NCI-H1436 treated with DMSO at 0.1 percent for 48 hours (cell line): ENCODE measurements at regions not wholly inside any gene's neighbourhood (a gene's known extent, or its start where the extent isn't known, plus 50 kb on each side); places are given as distances from the start of the nearest gene placed in this dataset.
A peak's percentile ranks its signal among the peaks of the same experiment; 100 is the strongest.
"Not testable (repeated sequence)": the region's sequence is repeated elsewhere in the genome, so short reads cannot be mapped to it uniquely, and the experiment has no call there.

Experiments used
- DNase-seq: peaks from one replicate; lab custom pipeline; 2025; lab: John Stamatoyannopoulos, UW

DNA sequence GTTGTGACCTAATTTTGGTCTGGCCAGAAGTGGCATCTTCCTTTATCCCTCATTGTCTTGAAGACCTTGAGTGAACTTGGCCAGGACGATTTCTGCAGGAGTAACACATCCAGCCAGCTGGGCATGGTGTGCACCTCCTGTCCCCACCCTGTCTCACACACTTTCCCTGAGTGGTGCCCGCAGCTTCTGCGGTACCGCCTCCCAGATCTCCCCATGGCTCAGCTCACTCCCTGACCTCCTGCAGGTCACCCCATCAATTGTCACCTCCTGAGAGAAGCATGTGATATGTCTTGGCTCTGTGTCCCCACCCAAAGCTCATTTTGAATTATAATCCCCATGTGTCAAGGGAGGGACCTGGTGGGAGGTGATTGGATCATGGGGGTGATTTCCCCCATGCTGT is 50.2 kb upstream of the TP53I11 start:
- no peak for DNase-seq

DNA sequence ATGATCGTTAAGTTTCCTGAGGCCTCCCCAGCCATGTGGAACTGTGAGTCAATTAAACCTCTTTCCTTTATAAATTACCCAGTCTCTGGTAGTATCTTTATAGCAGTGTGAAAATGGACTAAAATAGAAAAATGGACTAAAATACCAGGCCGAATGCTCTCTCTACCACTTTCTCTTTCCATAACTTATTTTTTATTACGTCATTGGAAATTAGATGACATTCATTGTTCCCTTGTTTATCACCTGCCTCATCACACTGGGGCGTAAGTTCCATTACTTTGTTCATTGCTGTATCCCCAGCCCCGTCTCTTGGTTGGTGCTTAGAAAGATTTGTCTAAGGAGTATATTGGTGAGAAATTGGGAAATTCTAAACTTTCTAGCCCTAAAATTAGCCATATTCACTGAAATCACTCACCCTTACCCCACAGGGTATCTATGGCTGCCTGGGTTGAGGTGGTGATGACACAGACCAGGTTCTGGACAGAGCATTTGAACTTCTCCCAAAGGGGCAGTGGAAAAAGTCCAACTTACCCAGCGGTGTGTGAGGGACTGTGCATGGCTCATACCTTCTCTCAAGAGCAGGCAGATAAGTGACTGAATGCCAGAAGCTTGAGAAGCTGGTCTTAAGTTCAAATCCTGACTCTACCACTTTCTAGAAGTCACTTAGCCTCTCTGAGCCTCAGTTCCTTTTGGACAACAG is 50.9 kb upstream of the TP53I11 start:
- DNase-seq = no peak

DNA sequence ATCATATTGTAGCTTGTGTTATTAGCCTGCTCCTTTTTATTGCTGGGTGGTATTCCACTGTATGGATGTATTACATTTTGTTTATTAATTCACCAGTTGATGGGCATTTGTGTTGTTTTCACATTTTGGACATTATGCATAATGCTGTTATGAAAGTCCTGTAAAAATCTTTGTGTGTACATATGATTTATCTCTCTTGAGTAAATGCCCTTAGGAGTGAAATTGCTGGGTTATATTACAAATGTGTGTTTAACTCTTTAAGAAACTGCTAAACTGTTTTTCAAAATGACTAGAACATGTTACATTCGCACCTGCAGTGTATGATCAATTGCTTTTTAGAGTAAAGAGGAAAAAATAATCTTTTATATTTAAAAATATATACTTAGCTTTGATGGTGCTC is 54.4 kb upstream of the TP53I11 start:
- no peak for DNase-seq

DNA sequence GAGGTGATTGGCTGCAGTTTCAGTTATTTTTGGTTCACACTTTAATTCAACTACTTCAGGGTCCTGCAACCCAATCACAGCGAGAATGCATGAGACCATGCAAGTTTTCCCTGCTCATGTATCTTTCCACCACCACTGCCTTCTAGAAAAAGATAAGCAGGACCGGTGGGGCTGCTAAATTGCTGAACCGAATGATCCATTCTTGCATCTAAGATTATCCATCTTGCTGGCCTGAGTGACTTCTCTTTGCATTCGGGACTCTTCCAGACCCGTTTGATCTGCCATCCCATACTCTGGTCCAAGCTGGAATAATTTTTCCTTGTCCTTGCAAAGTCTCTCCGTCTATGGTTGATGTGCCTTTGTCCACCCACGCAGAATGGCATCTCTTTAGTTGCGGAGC is 56.3 kb upstream of the TP53I11 start:
- no peak for DNase-seq

DNA sequence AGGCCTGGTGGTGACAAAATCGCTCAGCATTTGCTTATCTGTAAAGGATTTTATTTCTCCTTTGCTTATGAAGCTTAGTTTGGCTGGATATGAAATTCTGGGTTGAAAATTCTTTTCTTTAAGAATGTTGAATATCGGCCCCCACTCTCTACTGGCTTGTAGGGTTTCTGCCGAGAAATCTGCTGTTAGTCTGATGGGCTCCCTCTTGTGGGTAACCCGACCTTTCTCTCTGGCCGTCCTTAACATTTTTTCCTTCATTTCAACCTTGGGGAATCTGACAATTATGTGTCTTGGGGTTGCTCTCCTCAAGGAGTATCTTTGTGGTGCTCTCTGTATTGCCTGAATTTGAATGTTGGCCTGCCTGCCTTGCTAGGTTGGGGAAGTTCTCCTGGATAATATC is 65.3 kb upstream of the TP53I11 start:
- DNase-seq = not testable (repeated sequence)

DNA sequence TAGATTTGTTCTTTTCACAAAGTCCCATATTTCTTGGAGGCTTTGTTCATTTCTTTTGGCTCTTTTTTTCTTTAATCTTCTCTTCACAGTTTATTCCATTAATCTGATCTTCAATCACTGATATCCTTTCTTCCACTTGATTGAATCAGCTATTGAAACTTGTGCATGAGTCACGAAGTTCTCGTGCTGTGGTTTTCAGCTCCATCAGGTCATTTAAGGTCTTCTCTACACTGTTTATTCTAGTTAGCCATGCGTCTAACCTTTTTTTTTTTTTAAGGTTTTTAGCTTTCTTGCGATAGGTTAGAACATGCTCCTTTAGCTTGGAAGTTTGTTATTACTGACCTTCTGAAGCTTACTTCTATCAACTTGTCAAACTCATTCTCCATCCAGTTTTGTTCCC is 65.8 kb upstream of the TP53I11 start:
- not testable (repeated sequence) for DNase-seq

DNA sequence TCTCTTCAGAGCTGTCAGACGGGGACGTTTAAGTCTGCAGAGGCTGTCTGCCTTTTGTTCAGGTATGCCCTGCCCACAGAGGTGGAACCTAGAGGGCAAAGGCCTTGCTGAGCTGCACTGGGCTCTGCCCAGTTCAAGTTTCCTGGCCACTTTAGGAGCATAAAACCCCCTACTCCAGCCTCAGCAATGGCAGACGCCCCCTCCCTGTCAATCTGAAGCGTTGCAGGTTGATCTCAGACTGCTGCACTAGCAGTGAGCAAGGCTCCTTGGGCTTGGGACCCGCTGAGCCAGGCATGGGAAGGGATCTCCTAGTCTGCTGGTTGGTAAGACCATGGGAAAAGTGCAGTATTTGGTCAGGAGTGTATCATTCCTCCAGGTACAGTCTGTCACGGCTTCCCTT is 66.6 kb upstream of the TP53I11 start:
- no peak for DNase-seq

DNA sequence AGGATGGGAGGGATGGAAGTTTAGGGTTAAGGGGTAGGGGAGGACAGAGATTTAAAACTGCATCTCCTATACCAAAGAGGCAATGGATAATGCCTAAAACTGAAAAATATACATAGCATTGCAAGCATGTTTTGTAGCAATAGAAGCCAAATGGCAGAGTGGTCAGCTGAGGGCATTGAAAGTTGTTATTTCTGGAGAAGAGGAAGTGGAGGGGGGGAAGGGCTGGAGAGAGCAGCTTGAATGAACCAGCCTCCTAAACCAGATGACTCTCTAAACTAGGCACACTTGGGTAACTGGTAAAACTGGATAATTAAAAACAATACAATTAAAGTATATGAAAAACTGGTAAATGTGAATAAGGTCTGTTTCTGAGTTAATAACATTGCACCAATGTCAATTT is 70.3 kb upstream of the TP53I11 start:
- DNase-seq = no peak

DNA sequence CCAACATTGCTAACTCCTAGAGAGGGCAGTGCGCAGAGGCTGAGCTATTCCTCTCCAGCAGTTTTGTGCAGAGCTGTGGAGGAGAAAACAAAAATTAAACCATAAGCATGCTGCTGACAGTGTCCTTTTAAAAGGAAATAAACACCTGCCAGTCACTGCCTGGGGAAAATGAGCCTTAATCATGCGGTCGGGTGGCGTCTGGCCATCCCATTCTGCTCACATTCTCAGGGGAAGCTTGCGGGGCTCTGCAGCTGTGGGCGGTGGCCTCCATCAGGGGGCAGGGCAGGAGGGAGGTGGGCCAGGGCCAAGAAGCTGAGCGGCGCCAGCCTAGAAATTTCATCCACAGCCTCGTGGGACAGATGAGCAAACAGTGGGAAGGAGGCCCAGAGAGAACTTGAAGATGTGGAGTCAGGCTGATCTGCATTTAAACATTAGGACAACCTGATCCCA is 71.0 kb upstream of the TP53I11 start:
- no peak for DNase-seq

DNA sequence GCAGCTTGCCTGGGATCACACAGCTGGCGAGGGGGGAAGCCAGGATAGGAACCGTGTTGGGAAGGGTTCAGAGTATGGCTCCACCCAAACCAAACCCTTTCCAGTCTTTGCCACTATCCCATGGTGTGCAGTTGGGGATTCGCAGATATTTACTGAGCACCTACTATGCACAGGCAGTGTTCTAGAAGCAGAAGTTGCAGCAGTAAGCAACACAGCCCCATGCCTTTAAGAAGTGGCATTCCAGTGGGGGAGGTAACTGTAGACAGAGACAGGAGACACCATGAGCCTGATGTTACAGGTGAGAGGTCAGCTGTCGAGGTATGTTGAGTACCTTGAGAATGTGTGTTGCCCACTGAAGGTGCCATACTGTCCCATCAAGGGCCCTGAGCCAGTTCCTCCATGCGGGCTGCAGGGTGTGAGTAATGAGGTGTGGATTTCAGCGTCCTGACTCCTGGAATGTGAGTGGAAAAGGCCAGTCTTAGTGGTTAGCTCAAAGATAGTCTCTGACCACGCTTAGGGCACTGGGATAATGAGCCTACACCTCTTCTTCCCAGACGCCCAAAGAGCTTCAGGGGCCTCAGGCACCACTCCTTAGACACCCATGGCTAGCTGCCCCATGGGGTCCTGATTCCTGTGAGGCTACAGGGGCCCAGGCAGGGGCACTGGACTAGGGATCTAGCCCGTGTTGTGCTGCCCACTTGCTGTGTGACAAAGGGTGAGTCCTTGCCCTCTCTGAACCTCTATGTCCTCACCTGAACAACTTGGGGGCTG is 71.8 kb upstream of the TP53I11 start:
- no peak for DNase-seq

DNA sequence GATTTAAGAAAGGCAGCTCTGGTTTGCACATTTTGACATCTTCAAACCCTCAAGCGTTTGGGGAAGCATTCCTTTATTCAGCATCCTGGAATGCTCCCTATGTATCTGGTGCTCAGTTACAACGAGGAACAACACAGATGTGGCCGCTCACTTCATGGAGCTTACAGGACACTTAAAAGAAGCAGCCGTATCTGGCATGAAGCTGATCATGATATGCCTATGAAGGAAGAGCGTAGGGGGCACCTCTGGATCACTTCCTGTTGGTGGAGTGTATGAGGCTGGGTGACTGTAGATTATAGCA is 72.3 kb upstream of the TP53I11 start:
- no peak for DNase-seq

DNA sequence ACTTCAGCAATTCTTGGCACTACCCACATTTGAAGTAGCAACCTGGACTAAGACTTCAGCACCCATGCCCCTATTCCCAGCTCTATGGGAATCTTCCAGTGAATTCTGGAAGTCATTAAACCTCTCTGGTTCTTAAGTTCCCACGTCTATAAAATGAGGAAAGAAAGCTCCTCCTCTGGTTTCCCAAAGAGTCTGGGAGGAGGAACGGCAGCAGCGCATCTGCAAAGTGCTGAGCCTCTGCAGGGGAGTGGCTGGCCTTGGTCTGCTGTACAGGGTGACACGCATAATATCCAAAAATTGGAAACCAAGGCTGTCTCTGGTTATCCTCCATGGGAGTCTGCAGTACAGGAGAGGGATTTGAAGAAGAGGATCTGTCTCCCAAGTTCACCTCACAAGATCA is 73.6 kb upstream of the TP53I11 start:
- no peak for DNase-seq

DNA sequence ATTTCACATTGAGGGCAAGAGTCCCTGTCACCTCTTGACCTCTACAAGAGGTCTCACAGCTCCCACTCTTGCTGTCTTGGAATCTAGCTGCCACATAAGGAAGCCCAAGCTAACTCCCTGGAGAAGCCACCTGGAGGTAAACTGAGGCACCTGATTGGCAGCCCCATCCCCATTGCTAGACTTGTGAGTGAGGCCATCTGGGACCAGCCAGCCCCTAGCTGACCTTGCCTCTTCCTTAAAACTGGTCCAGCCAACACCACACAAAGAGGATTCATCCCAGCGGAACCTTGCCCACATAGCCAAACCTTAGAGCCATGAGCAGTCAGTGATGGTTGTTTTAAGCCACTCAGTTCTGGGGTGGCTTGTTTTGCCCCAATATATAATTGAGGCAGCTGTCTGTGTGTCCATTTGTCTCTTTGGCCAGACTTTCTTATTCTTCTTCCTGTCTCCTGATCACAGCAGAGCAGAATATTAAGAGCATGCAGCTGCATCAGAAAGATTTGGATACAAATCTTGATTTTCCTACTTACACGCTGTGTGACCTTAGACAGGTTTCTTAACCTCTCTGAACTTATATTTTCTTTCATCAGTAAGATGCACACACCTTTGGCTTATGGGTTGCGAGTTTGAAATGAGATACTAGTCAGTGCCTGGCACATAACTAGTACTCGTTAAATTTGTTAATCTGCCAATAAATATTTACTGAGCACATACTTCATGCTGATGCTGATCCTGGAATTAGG is 74.3 kb upstream of the TP53I11 start:
- DNase-seq = no peak

DNA sequence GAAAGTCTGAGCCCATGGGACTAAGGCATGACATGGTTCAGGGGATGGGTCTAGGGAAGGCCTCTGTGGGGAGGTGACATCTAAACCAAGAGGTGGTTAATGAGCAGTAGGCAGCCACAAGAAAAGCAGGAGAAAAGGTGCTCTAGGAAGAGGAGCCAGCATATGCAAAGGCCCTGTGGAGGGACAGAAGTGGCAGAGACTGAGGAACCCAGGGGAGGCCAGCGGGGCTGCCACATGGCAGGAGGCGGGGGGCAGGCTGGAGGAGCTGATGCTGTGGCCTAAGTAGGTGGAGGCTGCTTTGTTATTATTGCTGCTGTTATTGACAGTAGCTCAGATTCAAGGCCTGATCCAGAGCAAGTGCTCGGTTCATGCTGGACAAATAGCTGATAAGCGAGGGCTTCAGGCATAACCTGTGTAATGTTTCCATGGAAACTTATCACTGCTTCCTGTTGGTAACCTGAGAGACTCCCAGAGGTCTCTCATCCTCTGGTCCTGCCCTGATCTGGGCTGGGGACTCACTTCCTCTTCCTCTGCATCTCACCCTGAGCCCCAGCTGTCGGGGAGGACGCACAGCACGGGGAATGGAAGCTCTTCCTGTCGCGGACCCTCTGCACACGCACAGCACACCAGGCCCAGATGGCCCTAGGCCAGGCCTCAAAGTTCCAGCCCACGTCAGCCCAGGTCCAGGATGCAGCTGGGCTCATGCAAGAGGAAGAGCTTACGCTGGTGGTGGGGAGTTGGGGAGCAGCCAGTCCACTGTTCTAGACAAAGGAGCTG is 75.2 kb upstream of the TP53I11 start:
- no peak for DNase-seq

DNA sequence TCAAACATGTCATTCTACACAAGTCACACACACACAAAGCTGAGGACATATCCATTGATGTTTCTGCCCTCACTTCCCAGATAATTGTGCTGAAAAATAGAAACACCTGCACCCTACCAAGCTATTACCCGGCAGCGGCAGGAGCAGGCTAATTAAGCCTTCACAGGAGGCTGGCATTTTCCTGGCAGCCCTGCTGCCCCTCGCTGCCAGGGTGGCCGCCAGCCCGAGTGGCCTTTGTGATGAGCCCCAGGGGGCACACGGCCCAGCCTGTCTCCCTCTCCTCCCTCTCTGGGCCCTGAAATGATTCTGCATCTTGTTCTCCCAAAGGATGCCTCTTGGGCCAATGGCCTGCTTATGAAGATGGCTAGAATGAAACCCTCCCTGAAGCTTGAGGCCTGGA is 76.2 kb upstream of the TP53I11 start:
- peak; percentile 45 for DNase-seq

DNA sequence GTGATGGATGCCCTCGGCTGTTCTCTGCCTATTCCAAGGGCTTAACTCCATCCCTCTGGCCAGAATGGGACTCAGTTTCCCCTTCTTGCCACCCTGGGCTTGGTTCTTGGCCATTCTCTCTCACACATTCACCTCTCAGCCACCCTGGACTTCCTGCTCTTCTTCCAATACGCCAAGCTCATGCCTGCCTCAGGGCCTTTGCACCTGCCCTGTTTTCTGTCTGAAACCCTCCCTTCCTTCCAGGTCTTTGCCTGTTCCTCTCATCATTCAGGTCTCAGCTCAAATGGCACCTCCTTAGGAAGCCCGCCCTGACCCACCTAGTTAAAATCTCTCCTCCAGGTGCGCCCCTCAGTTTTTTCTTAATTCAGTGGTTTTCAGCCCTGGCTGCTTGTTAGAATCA is 76.6 kb upstream of the TP53I11 start:
- DNase-seq = no peak

DNA sequence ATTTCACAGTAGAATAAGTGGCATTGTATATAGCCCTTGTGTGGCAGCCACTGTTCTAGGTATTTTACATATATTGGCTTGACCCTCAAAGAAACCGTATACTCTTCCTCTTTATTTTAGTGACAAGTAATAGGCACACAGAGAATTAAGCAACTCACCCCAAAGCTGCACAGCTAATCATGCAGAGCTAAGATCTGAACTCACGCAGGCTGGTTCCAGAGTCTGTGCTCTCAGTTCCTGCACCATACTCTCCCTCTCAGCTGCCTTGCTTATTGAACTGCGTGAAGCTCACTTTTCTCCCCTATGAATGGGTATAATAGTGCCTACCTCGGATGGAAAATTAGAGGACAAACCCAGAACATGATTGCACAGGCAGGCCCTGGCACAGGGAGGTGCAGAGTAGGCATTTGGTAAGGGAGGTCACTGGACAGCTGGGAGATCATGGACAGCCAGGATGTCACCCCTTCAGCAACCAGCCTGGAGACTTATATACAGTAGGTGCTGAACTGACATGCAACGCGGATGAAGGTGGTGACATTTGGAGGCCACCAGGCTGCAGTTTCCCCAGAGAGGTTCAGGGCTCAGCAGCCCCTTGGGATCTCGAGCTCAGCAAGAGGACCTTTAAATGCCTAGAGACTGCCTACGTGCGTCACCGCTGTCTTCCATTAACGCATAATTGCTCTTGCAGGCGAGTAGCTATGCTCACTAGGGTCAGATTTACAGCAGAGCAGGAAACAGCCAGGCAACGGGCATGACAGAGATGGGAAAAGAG is 78.4 kb upstream of the TP53I11 start:
- peak; percentile 90 for DNase-seq

DNA sequence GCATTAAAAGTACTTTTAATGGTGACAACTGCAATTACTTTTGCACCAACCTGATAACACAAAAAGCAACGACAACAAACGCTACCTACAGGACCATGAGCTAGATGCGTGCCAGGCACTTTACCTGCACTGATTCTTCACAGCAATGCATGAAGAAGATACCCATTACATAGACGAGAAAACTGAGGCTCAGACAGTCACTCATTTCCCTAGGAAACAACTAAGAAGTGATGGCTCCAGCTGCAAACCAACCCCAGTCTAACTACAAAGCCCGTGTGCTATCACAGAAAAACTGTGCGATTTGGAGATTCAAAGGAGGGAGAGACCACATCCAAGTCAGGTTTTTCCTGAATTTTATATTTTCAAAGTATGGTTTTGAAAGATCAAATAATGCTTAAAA is 80.1 kb upstream of the TP53I11 start:
- no peak for DNase-seq

DNA sequence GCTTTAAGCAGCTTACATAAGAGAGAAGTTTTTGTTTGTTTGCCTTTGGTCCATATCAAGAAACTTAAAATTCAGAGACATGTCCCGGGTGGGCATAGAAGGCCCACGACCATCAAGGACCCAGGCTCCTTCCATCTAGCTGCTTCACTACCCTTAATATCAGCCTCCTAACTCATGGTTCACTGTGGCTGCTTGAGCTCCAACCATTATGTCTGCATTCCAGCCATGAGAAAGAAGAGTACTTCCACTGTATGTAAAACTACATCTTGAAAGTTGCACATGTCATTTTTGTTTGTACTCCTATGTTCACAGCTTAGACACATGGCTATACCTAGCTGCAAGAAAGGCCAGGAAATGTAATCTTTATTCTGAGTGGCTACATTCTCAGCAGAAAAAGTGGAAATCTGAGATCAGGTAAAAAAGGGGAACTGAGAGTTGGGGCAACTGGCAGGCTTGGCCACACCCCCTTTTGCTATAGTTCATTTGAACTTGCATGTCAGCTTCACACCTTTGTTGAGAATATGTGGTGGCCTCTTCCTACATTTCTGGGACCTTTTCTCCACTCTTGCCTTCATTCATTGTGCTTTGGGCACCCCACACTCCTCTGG is 81.3 kb upstream of the TP53I11 start:
- DNase-seq = no peak

DNA sequence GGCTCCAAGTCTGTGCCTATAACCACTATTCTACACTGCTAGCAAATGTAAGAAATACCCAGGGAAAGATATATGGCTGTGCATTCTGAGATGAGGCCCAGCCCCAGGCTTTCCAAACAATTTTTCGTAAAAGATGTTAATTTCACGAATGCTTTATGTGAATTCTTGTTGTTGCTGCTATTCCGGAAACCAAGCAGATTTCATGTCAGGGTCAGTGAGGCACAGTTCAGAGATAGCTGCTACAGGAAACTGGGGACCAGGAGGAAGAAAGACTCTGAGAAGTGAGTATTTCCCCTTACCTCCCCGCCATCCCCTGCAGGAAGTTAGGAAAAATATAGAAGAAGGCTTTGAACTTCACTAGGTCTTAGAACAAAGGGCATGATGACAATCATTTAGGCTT is 84.7 kb upstream of the TP53I11 start:
- no peak for DNase-seq

DNA sequence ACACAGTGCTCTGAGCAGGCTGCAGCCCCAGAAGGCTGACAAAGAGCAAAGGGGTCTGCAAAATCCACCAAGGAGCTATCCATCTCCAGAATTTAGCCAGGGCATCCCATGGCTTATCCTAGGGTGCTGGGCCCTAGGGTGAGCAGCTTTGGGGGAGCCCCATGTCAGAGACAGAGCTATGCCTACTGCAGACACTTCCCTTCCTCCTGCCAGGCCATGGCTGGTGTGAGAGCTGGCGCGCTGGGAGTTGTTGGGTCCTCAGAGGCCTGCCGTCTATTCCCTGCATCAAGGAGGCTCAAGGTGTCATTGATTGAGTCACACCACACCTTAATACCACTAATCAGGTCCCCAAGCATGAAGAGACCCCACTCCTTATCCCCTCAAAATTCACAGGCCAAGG is 85.3 kb upstream of the TP53I11 start:
- no peak for DNase-seq
